Left ventricle myocardium inferior (tissue), 1 donor: ENCODE measurements at regions not wholly inside any gene's neighbourhood (a gene's known extent, or its start where the extent isn't known, plus 50 kb on each side); places are given as distances from the start of the nearest gene placed in this dataset.
"Not testable (repeated sequence)": the region's sequence is repeated elsewhere in the genome, so short reads cannot be mapped to it uniquely, and the experiment has no call there.

Experiments used
- DNase-seq: peaks from one replicate; pipeline ENCODE4 v3.0.0-alpha.2; 2020
- H3K27ac ChIP-seq: fragments of 200-600 bp; replicated peaks from 2 replicates; pipeline ENCODE4 v1.8.0; 2021
- H3K27me3 ChIP-seq: fragments of 200-600 bp; 2 replicates; pipeline ENCODE4 v1.8.0; 2021; ENCODE audit warnings: low read depth
- H3K36me3 ChIP-seq: fragments of 200-600 bp; 2 replicates; pipeline ENCODE4 v1.8.0; 2021
- H3K4me1 ChIP-seq: fragments of 200-600 bp; 2 replicates; pipeline ENCODE4 v1.8.0; 2021
- H3K4me3 ChIP-seq: fragments of 200-600 bp; 2 replicates; pipeline ENCODE4 v1.8.0; 2021; ENCODE audit warnings: mild to moderate bottlenecking, moderate library complexity
- H3K9me3 ChIP-seq: fragments of 200-600 bp; replicated peaks from 2 replicates; pipeline ENCODE4 v1.8.0; 2021
- intact Hi-C: fragments of 100-400 bp; cut with micrococcal nuclease; formaldehyde crosslinking; loops from one replicate; pipeline ENCODE4 v1.11.0; 2022
- TF ChIP-seq, protein P1 (sequence below): fragments of 200-600 bp; IDR thresholded peaks from 2 replicates; pipeline ENCODE4 v1.8.0; 2021; ENCODE audit warnings: antibody characterized with exemption, mild to moderate bottlenecking, borderline replicate concordance
- donor health status: DM: no; HTN: yes; CAD: no; lungs with severe emphysema.

DNA sequence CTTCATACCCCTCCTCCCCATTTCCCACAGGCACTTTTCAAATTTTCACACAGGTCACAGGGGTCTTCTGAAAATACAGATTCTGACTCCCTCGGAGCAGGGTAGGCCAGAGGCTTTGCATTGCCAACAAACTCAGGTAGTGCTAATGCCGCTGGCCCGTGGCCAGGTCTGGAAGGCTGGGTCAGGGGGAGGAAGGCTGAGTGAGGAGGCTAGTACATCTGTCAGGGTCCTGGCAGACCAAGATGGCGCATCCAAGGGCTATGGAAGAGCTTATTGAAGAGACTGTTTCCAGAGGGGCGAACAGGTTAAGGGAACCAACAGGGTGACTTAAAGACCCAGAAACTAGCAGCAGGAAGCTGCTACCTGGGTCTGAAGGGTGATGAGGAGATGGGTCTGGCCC is 336.7 kb upstream of the ID2 start:
- Histone ChIP-seq H3K4me3 (no peak overlapping the region), H3K9me3 (no peaks in the 10 kb centered on the region), H3K27me3 (no peaks in the 10 kb centered on the region), H3K27ac (no peak overlapping the region), H3K4me1 (no peaks in the 10 kb centered on the region), H3K36me3 (no peaks in the 10 kb centered on the region)
- no peak for DNase-seq
- TF ChIP-seq, protein P1, sequence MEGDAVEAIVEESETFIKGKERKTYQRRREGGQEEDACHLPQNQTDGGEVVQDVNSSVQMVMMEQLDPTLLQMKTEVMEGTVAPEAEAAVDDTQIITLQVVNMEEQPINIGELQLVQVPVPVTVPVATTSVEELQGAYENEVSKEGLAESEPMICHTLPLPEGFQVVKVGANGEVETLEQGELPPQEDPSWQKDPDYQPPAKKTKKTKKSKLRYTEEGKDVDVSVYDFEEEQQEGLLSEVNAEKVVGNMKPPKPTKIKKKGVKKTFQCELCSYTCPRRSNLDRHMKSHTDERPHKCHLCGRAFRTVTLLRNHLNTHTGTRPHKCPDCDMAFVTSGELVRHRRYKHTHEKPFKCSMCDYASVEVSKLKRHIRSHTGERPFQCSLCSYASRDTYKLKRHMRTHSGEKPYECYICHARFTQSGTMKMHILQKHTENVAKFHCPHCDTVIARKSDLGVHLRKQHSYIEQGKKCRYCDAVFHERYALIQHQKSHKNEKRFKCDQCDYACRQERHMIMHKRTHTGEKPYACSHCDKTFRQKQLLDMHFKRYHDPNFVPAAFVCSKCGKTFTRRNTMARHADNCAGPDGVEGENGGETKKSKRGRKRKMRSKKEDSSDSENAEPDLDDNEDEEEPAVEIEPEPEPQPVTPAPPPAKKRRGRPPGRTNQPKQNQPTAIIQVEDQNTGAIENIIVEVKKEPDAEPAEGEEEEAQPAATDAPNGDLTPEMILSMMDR: no peak
- intact Hi-C loops: no loop called here

DNA sequence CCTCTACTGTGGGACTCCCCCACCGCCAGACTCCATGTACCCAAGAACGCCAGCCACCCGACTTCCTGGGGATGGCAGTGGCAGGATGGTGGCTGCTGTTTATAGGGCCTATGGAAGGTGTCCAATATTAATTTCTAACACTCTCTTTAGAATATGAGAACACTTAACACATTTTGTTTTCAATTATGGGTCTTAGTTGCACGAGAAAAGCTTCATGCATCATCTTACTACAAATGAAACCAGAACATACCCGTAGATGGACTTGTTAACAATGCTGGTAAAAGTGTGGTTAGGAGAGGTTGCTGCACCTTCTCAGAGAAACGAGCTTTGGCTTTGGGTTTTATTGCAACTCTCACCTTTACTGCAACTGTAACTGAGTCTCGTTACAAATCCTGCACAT is 335.6 kb upstream of the ID2 start:
- Histone ChIP-seq H3K36me3 (no peaks in the 10 kb centered on the region), H3K27ac (no peak overlapping the region), H3K9me3 (no peaks in the 10 kb centered on the region), H3K4me1 (no peaks in the 10 kb centered on the region), H3K4me3 (no peak overlapping the region), H3K27me3 (no peaks in the 10 kb centered on the region)
- no peak for DNase-seq
- intact Hi-C loops: no loop called here
- TF ChIP-seq, protein P1: no peak

DNA sequence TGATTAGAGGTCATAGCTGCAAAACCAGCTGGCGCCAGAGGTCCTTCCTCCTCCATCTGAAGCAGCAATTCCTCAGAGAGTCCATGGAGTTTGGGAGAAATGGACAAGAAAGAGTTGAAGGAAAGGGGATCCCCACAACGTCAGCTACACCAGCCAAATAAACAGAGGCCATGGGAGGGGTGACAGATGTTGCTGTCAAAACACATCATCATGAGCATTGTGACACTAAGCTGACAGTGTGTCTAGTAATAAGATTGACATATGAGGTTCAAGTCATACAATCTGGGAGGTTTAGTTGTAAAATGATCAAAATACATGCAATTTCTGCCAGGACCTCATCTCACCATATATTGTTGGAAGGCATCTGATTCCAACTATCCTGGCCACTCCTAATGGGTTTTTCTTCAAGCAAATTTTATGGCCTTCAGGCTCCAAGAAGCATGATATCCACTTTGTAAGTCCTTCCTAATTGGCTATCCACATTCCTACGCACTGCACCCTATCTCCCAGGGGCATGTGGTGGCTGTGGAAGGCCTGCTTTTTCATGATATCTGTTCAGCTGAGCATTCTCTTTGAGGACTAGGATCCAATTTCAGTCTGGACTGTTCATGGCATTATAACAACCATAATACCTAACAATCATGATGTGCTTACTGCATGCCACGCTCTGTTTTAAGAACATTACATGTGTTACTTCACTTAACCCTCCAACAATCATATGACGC is 335.0 kb upstream of the ID2 start:
- intact Hi-C loops: no loop called here
- TF ChIP-seq, protein P1: no peak
- no peaks in the 10 kb centered on the region for H3K4me1 ChIP-seq

DNA sequence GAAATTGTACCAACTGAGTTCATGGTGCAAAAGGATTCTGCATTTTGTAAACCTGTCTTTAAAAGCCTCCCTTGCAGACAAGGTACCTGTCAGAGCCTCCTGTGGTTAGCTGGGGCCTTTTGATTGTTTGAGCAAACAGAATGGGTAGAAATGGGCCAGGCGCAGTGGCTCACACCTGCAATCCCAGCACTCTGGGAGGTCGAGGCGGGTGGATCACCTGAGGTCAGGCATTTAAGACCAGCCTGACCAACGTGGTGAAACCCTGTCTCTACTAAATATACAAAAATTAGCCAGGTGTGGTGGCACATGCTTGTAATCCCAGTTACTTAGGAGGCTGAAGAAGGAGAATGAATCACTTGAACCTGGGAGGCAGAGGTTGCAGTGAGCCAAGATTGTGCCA is 332.9 kb upstream of the ID2 start:
- H3K27me3 ChIP-seq, H3K27ac ChIP-seq, intact Hi-C loops, DNase-seq, H3K4me3 ChIP-seq, H3K36me3 ChIP-seq, H3K4me1 ChIP-seq, H3K9me3 ChIP-seq: not testable (repeated sequence)

More for the DNA sequence above, 335.0 kb upstream of the ID2 start:
- no peak overlapping the region for H3K27ac ChIP-seq
- no peaks in the 10 kb centered on the region for H3K36me3 ChIP-seq
- no peaks in the 10 kb centered on the region for H3K9me3 ChIP-seq
- H3K4me3 ChIP-seq: no peak overlapping the region
- H3K27me3 ChIP-seq: no peaks in the 10 kb centered on the region
- DNase-seq: no peak

DNA sequence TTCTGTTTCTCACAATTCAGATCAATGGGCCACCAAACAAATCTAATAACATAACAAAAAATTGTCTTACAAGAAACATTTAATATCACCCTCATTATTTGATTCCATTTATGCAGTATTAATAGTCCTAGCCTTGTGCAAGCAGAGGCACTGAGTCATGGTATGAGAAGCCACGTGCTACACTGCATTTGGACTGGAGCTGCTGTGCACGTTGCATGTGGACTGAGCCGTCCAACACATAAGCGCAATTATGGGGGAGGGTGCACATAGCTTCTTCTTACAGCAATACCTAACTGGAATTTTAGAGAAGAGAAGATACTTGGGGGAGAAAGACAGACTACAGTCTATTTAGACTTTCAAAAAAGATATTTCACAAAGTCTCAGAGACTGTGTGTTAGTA is 329.6 kb upstream of the ID2 start:
- intact Hi-C loops: no loop called here

DNA sequence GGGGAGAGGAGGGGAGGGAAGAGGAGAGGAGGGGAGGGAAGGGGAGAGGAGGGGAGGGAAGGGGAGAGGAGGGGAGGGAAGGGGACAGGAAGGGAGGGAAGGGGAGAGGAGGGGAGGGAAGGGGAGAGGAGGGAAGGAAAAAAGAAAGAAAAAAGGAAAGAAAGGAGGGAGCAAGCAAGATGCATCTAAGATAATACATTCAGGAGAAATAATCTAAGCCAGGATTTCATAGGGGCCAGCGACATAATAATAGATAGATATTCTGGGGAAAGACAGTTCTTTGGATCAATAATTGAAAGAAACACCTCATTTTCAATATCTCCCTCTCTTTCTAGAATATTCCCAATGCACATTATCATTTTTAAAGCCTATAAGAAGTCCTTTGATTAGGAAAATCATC is 328.9 kb upstream of the ID2 start:
- no peaks in the 10 kb centered on the region for H3K27me3 ChIP-seq
- no peaks in the 10 kb centered on the region for H3K4me1 ChIP-seq
- no peak overlapping the region for H3K27ac ChIP-seq
- intact Hi-C loops: no loop called here
- no peaks in the 10 kb centered on the region for H3K36me3 ChIP-seq
- peaks cover 3% of the 10 kb centered on the region for H3K9me3 ChIP-seq
- H3K4me3 ChIP-seq: no peak overlapping the region
- no peak for DNase-seq
- TF ChIP-seq, protein P1: no peak

More for the DNA sequence above, 329.6 kb upstream of the ID2 start:
- Histone ChIP-seq H3K9me3 (peaks cover 3% of the 10 kb centered on the region), H3K36me3 (no peaks in the 10 kb centered on the region), H3K27ac (no peak overlapping the region), H3K4me1 (no peaks in the 10 kb centered on the region), H3K4me3 (no peak overlapping the region), H3K27me3 (no peaks in the 10 kb centered on the region)
- DNase-seq: no peak
- TF ChIP-seq, protein P1: no peak
